ENCODE measurements at regions not wholly inside any gene's neighbourhood (a gene's known extent, or its start where the extent isn't known, plus 50 kb on each side); places are given as distances from the start of the nearest gene placed in this dataset.

GRCh38 chr4:120144041-120144440 lies 77.4 kb upstream of the MAD2L1 start:
- TF ChIP-seq ZNF274 (CRISPR knock-in tag; IDR thresholded peaks at IDR 0.05) (no peak), GABPA (IDR thresholded peaks at IDR 0.05; ENCODE audit: low read depth, low read length) (no peak), GABPA (CRISPR knock-in tag; IDR thresholded peaks at IDR 0.05; ENCODE audit: low read depth) (no peak), HOXA9 (CRISPR knock-in tag; IDR thresholded peaks at IDR 0.05; ENCODE audit: borderline replicate concordance) (no peak), SOX5 (CRISPR knock-in tag; IDR thresholded peaks at IDR 0.05; ENCODE audit: borderline replicate concordance) (no peak), NR2F6 (IDR thresholded peaks at IDR 0.05) (no peak), NR2F6 (CRISPR knock-in tag; IDR thresholded peaks at IDR 0.05) (no peak), ZBTB44 (CRISPR knock-in tag; IDR thresholded peaks at IDR 0.05) (no peak), HINFP (CRISPR knock-in tag; IDR thresholded peaks at IDR 0.05; ENCODE audit: low read depth) (no peak)
- TF ChIP-seq, protein P1, sequence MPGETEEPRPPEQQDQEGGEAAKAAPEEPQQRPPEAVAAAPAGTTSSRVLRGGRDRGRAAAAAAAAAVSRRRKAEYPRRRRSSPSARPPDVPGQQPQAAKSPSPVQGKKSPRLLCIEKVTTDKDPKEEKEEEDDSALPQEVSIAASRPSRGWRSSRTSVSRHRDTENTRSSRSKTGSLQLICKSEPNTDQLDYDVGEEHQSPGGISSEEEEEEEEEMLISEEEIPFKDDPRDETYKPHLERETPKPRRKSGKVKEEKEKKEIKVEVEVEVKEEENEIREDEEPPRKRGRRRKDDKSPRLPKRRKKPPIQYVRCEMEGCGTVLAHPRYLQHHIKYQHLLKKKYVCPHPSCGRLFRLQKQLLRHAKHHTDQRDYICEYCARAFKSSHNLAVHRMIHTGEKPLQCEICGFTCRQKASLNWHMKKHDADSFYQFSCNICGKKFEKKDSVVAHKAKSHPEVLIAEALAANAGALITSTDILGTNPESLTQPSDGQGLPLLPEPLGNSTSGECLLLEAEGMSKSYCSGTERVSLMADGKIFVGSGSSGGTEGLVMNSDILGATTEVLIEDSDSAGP (CRISPR knock-in tag; IDR thresholded peaks at IDR 0.05; ENCODE audit: borderline replicate concordance) = no peak

Data from HepG2 (cell line).